NB4 (cell line): ENCODE measurements at regions not wholly inside any gene's neighbourhood (a gene's known extent, or its start where the extent isn't known, plus 50 kb on each side); places are given as distances from the start of the nearest gene placed in this dataset.
A peak's percentile ranks its signal among the peaks of the same experiment; 100 is the strongest.

Source experiments
- DNase-seq: peaks from one replicate; pipeline ENCODE4 v3.0.0; 2010; ENCODE audit warnings: low read depth
- H3K4me3 ChIP-seq: one replicate; pipeline ENCODE4 v1.5.1; 2011; ENCODE audit warnings: mild to moderate bottlenecking, low read depth, low read length, moderate library complexity
- CTCF ChIP-seq: IDR thresholded peaks from one replicate; pipeline ENCODE4 v1.5.1; 2012; ENCODE audit warnings: low read depth, low read length
- MAX ChIP-seq: IDR thresholded peaks from 2 replicates; pipeline ENCODE4 v1.6.1; 2011; ENCODE audit warnings: low read depth, low read length
- MYC ChIP-seq: IDR thresholded peaks from 2 replicates; pipeline ENCODE4 v1.6.1; 2011; ENCODE audit warnings: low read depth, low read length
- POLR2A ChIP-seq: IDR thresholded peaks from 2 replicates; pipeline ENCODE4 v1.6.1; 2011; ENCODE audit warnings: mild to moderate bottlenecking; ENCODE audit not compliant: insufficient read length; ENCODE audit errors: extremely low read depth

- TF ChIP-seq POLR2A (no peak), CTCF (no peak), MAX (no peak), MYC (no peak)
- DNase-seq = no peak
- H3K4me3 ChIP-seq = no peak overlapping the region
These were observed 180.9 kb upstream of the ALKAL2 start for GRCh38 chr2:468648-469336.

GRCh38 chr2:467892-468647 is 180.2 kb upstream of the ALKAL2 start:
- TF ChIP-seq POLR2A (no peak), CTCF (no peak), MYC (no peak), MAX (no peak)
- H3K4me3 ChIP-seq = no peak overlapping the region

GRCh38 chr2:467543-467891 is 179.6 kb upstream of the ALKAL2 start:
- TF ChIP-seq CTCF (no peak), MAX (no peak), POLR2A (no peak)
- H3K4me3 ChIP-seq = no peak overlapping the region
- DNase-seq = peak; percentile 24

More at GRCh38 chr2:467892-468647, 180.2 kb upstream of the ALKAL2 start:
- DNase-seq = no peak

GRCh38 chr2:467101-467500 is 179.2 kb upstream of the ALKAL2 start:
- no peak overlapping the region for H3K4me3 ChIP-seq

GRCh38 chr2:464562-465309 is 176.8 kb upstream of the ALKAL2 start:
- no peak for DNase-seq
- TF ChIP-seq CTCF (no peak), MYC (no peak), POLR2A (no peak), MAX (no peak)
- no peak overlapping the region for H3K4me3 ChIP-seq

More at GRCh38 chr2:467101-467500, 179.2 kb upstream of the ALKAL2 start:
- no peak for DNase-seq
- TF ChIP-seq MYC (no peak), CTCF (no peak), POLR2A (no peak), MAX (no peak)
